ENCODE measurements at regions not wholly inside any gene's neighbourhood (a gene's known extent, or its start where the extent isn't known, plus 50 kb on each side); places are given as distances from the start of the nearest gene placed in this dataset.

GRCh38 chr16:5911241-5911640 lies 813.6 kb upstream of the EEF2KMT start:
- TF ChIP-seq TARDBP (IDR thresholded peaks at IDR 0.05) (no peak), FOXM1 (IDR thresholded peaks at IDR 0.05; ENCODE audit: borderline replicate concordance) (no peak), ZNF384 (IDR thresholded peaks at IDR 0.05) (no peak), LEF1 (IDR thresholded peaks at IDR 0.05; ENCODE audit: borderline replicate concordance) (no peak)
